ENCODE measurements at regions not wholly inside any gene's neighbourhood (a gene's known extent, or its start where the extent isn't known, plus 50 kb on each side); places are given as distances from the start of the nearest gene placed in this dataset.

GRCh38 chr16:27701381-27701780 is 151.4 kb downstream of the KATNIP start:
- TF ChIP-seq CTCF (IDR thresholded peaks at IDR 0.05 in 4 of 5, conservative IDR thresholded peaks at IDR 0.05 in 1 of 5) (no peak), POLR2A (IDR thresholded peaks at IDR 0.05) (no peak)

All from gastrocnemius medialis (tissue), 4 donors.